Superior temporal gyrus (tissue), 1 donor: ENCODE measurements at regions not wholly inside any gene's neighbourhood (a gene's known extent, or its start where the extent isn't known, plus 50 kb on each side); places are given as distances from the start of the nearest gene placed in this dataset.
"Not testable (repeated sequence)": the region's sequence is repeated elsewhere in the genome, so short reads cannot be mapped to it uniquely, and the experiment has no call there.

ENCODE experiments used
- DNase-seq: peaks from one replicate; pipeline ENCODE4 v3.0.0-alpha.2; 2016; ENCODE audit errors: extremely low spot score

- no peak for DNase-seq
Observed at GRCh38 chr16:79834720-79835119, 234.2 kb upstream of the MAF start.

GRCh38 chr16:79834003-79834402, 233.5 kb upstream of the MAF start:
- DNase-seq: not testable (repeated sequence)

- DNase-seq: no peak
Observed at GRCh38 chr16:79833559-79833958, 233.0 kb upstream of the MAF start.

- DNase-seq: no peak
Observed at GRCh38 chr16:79826732-79827475, 226.4 kb upstream of the MAF start.

GRCh38 chr16:79825002-79825401, 224.5 kb upstream of the MAF start:
- no peak for DNase-seq

- no peak for DNase-seq
Observed at GRCh38 chr16:79823639-79824038, 223.1 kb upstream of the MAF start.

- DNase-seq: no peak
Observed at GRCh38 chr16:79821911-79822310, 221.4 kb upstream of the MAF start.

- DNase-seq: no peak
Observed at GRCh38 chr16:79816081-79816497, 215.6 kb upstream of the MAF start.

- no peak for DNase-seq
Observed at GRCh38 chr16:79815049-79815448, 214.5 kb upstream of the MAF start.

GRCh38 chr16:79814124-79814523, 213.6 kb upstream of the MAF start:
- no peak for DNase-seq

- no peak for DNase-seq
Observed at GRCh38 chr16:79811541-79811940, 211.0 kb upstream of the MAF start.

- DNase-seq: no peak
Observed at GRCh38 chr16:79810449-79811189, 210.1 kb upstream of the MAF start.

- DNase-seq: no peak
Observed at GRCh38 chr16:79809376-79809775, 208.8 kb upstream of the MAF start.

GRCh38 chr16:79808731-79809130, 208.2 kb upstream of the MAF start:
- DNase-seq: no peak

- no peak for DNase-seq
Observed at GRCh38 chr16:79806757-79807156, 206.2 kb upstream of the MAF start.

GRCh38 chr16:79805621-79806020, 205.1 kb upstream of the MAF start:
- no peak for DNase-seq

- DNase-seq: no peak
Observed at GRCh38 chr16:79801646-79802045, 201.1 kb upstream of the MAF start.

- no peak for DNase-seq
Observed at GRCh38 chr16:79800016-79800608, 199.6 kb upstream of the MAF start.

- no peak for DNase-seq
Observed at GRCh38 chr16:79798416-79799053, 198.0 kb upstream of the MAF start.

- no peak for DNase-seq
Observed at GRCh38 chr16:79797486-79797885, 196.9 kb upstream of the MAF start.

GRCh38 chr16:79795556-79795955, 195.0 kb upstream of the MAF start:
- no peak for DNase-seq

- peak; percentile 25 for DNase-seq
Observed at GRCh38 chr16:79794941-79795340, 194.4 kb upstream of the MAF start.
